ENCODE measurements at regions not wholly inside any gene's neighbourhood (a gene's known extent, or its start where the extent isn't known, plus 50 kb on each side); places are given as distances from the start of the nearest gene placed in this dataset.

- H3K4me1 ChIP-seq (ENCODE audit: control extremely low read depth in 1 of 4, control insufficient read depth in 4 of 4, insufficient read depth in 4 of 4, low read length in 3 of 4): no peaks in the 10 kb centered on the region
- no peaks in the 10 kb centered on the region for H3K9me3 ChIP-seq (ENCODE audit: control extremely low read depth in 1 of 5, control insufficient read depth in 4 of 5, insufficient read depth in 2 of 5, low read depth in 1 of 5, low read length in 4 of 5)
- ChIA-PET POLR2A (no interaction called here), CTCF (no interaction called here)
- H3K4me3 ChIP-seq (ENCODE audit: control insufficient read depth in 1 of 7, extremely low read depth in 1 of 7, insufficient read depth in 4 of 7, low read depth in 2 of 7, low read length in 6 of 7): no peak overlapping the region
- no peaks in the 10 kb centered on the region for H3K36me3 ChIP-seq (ENCODE audit: control insufficient read depth in 4 of 4, insufficient read depth in 4 of 4, low read length in 3 of 4)
- no peak overlapping the region for H3K27ac ChIP-seq (ENCODE audit: insufficient read depth in 1 of 2, low read depth in 1 of 2, low read length in 2 of 2, poor library complexity in 1 of 2, severe bottlenecking in 2 of 2)
- no peaks in the 10 kb centered on the region for H3K27me3 ChIP-seq (replicated peaks in 2 of 5; ENCODE audit: control insufficient read depth in 4 of 5, insufficient read depth in 5 of 5, low read length in 4 of 5)
- DNase-seq: no peak
- 100% methylated on average over 1 of the region's 1 CpG for WGBS (ENCODE audit: insufficient coverage)
These were observed 73.1 kb upstream of the KCNA4 start for GRCh38 chr11:30089921-30090320.

- ChIA-PET CTCF (no interaction called here), POLR2A (interaction anchor here (0.6 kb wide), 1 partner anchor 1920 kb away, joined by 3 read pairs; no protein-coding TSS in a partner anchor)
- DNase-seq: no peak
These were observed 74.4 kb upstream of the KCNA4 start for GRCh38 chr11:30091246-30091645.

GRCh38 chr11:30091737-30092136 is 74.9 kb upstream of the KCNA4 start:
- Histone ChIP-seq H3K4me1 (ENCODE audit: control extremely low read depth in 1 of 4, control insufficient read depth in 4 of 4, insufficient read depth in 4 of 4, low read length in 3 of 4) (no peaks in the 10 kb centered on the region), H3K36me3 (ENCODE audit: control insufficient read depth in 4 of 4, insufficient read depth in 4 of 4, low read length in 3 of 4) (no peaks in the 10 kb centered on the region), H3K27me3 (replicated peaks in 2 of 5; ENCODE audit: control insufficient read depth in 4 of 5, insufficient read depth in 5 of 5, low read length in 4 of 5) (no peaks in the 10 kb centered on the region), H3K9me3 (ENCODE audit: control extremely low read depth in 1 of 5, control insufficient read depth in 4 of 5, insufficient read depth in 2 of 5, low read depth in 1 of 5, low read length in 4 of 5) (no peaks in the 10 kb centered on the region), H3K27ac (ENCODE audit: insufficient read depth in 1 of 2, low read depth in 1 of 2, low read length in 2 of 2, poor library complexity in 1 of 2, severe bottlenecking in 2 of 2) (no peak overlapping the region), H3K4me3 (ENCODE audit: control insufficient read depth in 1 of 7, extremely low read depth in 1 of 7, insufficient read depth in 4 of 7, low read depth in 2 of 7, low read length in 6 of 7) (no peak overlapping the region)
- 80% methylated on average over 1 of the region's 2 CpGs for WGBS (ENCODE audit: insufficient coverage)
- CTCF ChIA-PET: no interaction called here
- POLR2A ChIA-PET: no interaction called here
- DNase-seq: no peak

More at GRCh38 chr11:30091246-30091645, 74.4 kb upstream of the KCNA4 start:
- H3K27me3 ChIP-seq (replicated peaks in 2 of 5; ENCODE audit: control insufficient read depth in 4 of 5, insufficient read depth in 5 of 5, low read length in 4 of 5): no peaks in the 10 kb centered on the region
- no peak overlapping the region for H3K27ac ChIP-seq (ENCODE audit: insufficient read depth in 1 of 2, low read depth in 1 of 2, low read length in 2 of 2, poor library complexity in 1 of 2, severe bottlenecking in 2 of 2)
- H3K4me1 ChIP-seq (ENCODE audit: control extremely low read depth in 1 of 4, control insufficient read depth in 4 of 4, insufficient read depth in 4 of 4, low read length in 3 of 4): no peaks in the 10 kb centered on the region
- H3K9me3 ChIP-seq (ENCODE audit: control extremely low read depth in 1 of 5, control insufficient read depth in 4 of 5, insufficient read depth in 2 of 5, low read depth in 1 of 5, low read length in 4 of 5): no peaks in the 10 kb centered on the region
- no peaks in the 10 kb centered on the region for H3K36me3 ChIP-seq (ENCODE audit: control insufficient read depth in 4 of 4, insufficient read depth in 4 of 4, low read length in 3 of 4)
- H3K4me3 ChIP-seq (ENCODE audit: control insufficient read depth in 1 of 7, extremely low read depth in 1 of 7, insufficient read depth in 4 of 7, low read depth in 2 of 7, low read length in 6 of 7): no peak overlapping the region

- DNase-seq: no peak
- CTCF ChIA-PET: no interaction called here
- no peak overlapping the region for H3K4me3 ChIP-seq (ENCODE audit: control insufficient read depth in 1 of 7, extremely low read depth in 1 of 7, insufficient read depth in 4 of 7, low read depth in 2 of 7, low read length in 6 of 7)
- no peaks in the 10 kb centered on the region for H3K27me3 ChIP-seq (replicated peaks in 2 of 5; ENCODE audit: control insufficient read depth in 4 of 5, insufficient read depth in 5 of 5, low read length in 4 of 5)
- H3K36me3 ChIP-seq (ENCODE audit: control insufficient read depth in 4 of 4, insufficient read depth in 4 of 4, low read length in 3 of 4): no peaks in the 10 kb centered on the region
- POLR2A ChIA-PET: no interaction called here
- H3K9me3 ChIP-seq (ENCODE audit: control extremely low read depth in 1 of 5, control insufficient read depth in 4 of 5, insufficient read depth in 2 of 5, low read depth in 1 of 5, low read length in 4 of 5): no peaks in the 10 kb centered on the region
- H3K27ac ChIP-seq (ENCODE audit: insufficient read depth in 1 of 2, low read depth in 1 of 2, low read length in 2 of 2, poor library complexity in 1 of 2, severe bottlenecking in 2 of 2): no peak overlapping the region
- H3K4me1 ChIP-seq (ENCODE audit: control extremely low read depth in 1 of 4, control insufficient read depth in 4 of 4, insufficient read depth in 4 of 4, low read length in 3 of 4): no peaks in the 10 kb centered on the region
These were observed 75.7 kb upstream of the KCNA4 start for GRCh38 chr11:30092518-30092917.

- CTCF ChIA-PET: no interaction called here
- no peak for DNase-seq
- H3K4me1 ChIP-seq (ENCODE audit: control extremely low read depth in 1 of 4, control insufficient read depth in 4 of 4, insufficient read depth in 4 of 4, low read length in 3 of 4): no peaks in the 10 kb centered on the region
- no peak overlapping the region for H3K27ac ChIP-seq (ENCODE audit: insufficient read depth in 1 of 2, low read depth in 1 of 2, low read length in 2 of 2, poor library complexity in 1 of 2, severe bottlenecking in 2 of 2)
- no CpG with 5 or more reads among the region's 1 CpG for WGBS (ENCODE audit: insufficient coverage)
- POLR2A ChIA-PET: no interaction called here
- no peak overlapping the region for H3K4me3 ChIP-seq (ENCODE audit: control insufficient read depth in 1 of 7, extremely low read depth in 1 of 7, insufficient read depth in 4 of 7, low read depth in 2 of 7, low read length in 6 of 7)
- no peaks in the 10 kb centered on the region for H3K36me3 ChIP-seq (ENCODE audit: control insufficient read depth in 4 of 4, insufficient read depth in 4 of 4, low read length in 3 of 4)
- H3K9me3 ChIP-seq (ENCODE audit: control extremely low read depth in 1 of 5, control insufficient read depth in 4 of 5, insufficient read depth in 2 of 5, low read depth in 1 of 5, low read length in 4 of 5): no peaks in the 10 kb centered on the region
- H3K27me3 ChIP-seq (replicated peaks in 2 of 5; ENCODE audit: control insufficient read depth in 4 of 5, insufficient read depth in 5 of 5, low read length in 4 of 5): peaks cover 0 to 1% (median 0%) of the 10 kb centered on the region in 5 experiments
These were observed 83.7 kb upstream of the KCNA4 start for GRCh38 chr11:30100495-30100894.

GRCh38 chr11:30106222-30107181 is 89.7 kb upstream of the KCNA4 start:
- Histone ChIP-seq H3K4me1 (ENCODE audit: control extremely low read depth in 1 of 4, control insufficient read depth in 4 of 4, insufficient read depth in 4 of 4, low read length in 3 of 4) (no peaks in the 10 kb centered on the region), H3K36me3 (ENCODE audit: control insufficient read depth in 4 of 4, insufficient read depth in 4 of 4, low read length in 3 of 4) (no peaks in the 10 kb centered on the region), H3K27ac (ENCODE audit: insufficient read depth in 1 of 2, low read depth in 1 of 2, low read length in 2 of 2, poor library complexity in 1 of 2, severe bottlenecking in 2 of 2) (no peak overlapping the region), H3K9me3 (ENCODE audit: control extremely low read depth in 1 of 5, control insufficient read depth in 4 of 5, insufficient read depth in 2 of 5, low read depth in 1 of 5, low read length in 4 of 5) (no peaks in the 10 kb centered on the region), H3K27me3 (replicated peaks in 2 of 5; ENCODE audit: control insufficient read depth in 4 of 5, insufficient read depth in 5 of 5, low read length in 4 of 5) (peaks cover 0 to 1% (median 0%) of the 10 kb centered on the region in 5 experiments), H3K4me3 (ENCODE audit: control insufficient read depth in 1 of 7, extremely low read depth in 1 of 7, insufficient read depth in 4 of 7, low read depth in 2 of 7, low read length in 6 of 7) (no peak overlapping the region)
- DNase-seq: no peak
- CTCF ChIA-PET: no interaction called here
- POLR2A ChIA-PET: no interaction called here
- 67% methylated on average over 3 of the region's 6 CpGs for WGBS (ENCODE audit: insufficient coverage)

- Histone ChIP-seq H3K4me3 (ENCODE audit: control insufficient read depth in 1 of 7, extremely low read depth in 1 of 7, insufficient read depth in 4 of 7, low read depth in 2 of 7, low read length in 6 of 7) (no peak overlapping the region), H3K36me3 (ENCODE audit: control insufficient read depth in 4 of 4, insufficient read depth in 4 of 4, low read length in 3 of 4) (no peaks in the 10 kb centered on the region), H3K9me3 (ENCODE audit: control extremely low read depth in 1 of 5, control insufficient read depth in 4 of 5, insufficient read depth in 2 of 5, low read depth in 1 of 5, low read length in 4 of 5) (no peaks in the 10 kb centered on the region), H3K27ac (ENCODE audit: insufficient read depth in 1 of 2, low read depth in 1 of 2, low read length in 2 of 2, poor library complexity in 1 of 2, severe bottlenecking in 2 of 2) (no peak overlapping the region), H3K27me3 (replicated peaks in 2 of 5; ENCODE audit: control insufficient read depth in 4 of 5, insufficient read depth in 5 of 5, low read length in 4 of 5) (peaks cover 0 to 1% (median 0%) of the 10 kb centered on the region in 5 experiments), H3K4me1 (ENCODE audit: control extremely low read depth in 1 of 4, control insufficient read depth in 4 of 4, insufficient read depth in 4 of 4, low read length in 3 of 4) (no peaks in the 10 kb centered on the region)
- ChIA-PET POLR2A (no interaction called here), CTCF (interaction anchor here (1.5 kb wide), 1 partner anchor 20 kb away, joined by 3 read pairs; no protein-coding TSS in a partner anchor)
- DNase-seq: no peak
- whole genome bisulfite sequencing (ENCODE audit: insufficient coverage): 80% methylated on average over 2 of the region's 2 CpGs
These were observed 91.1 kb upstream of the KCNA4 start for GRCh38 chr11:30107899-30108298.
